Liver (tissue), 3 donors: ENCODE measurements at regions not wholly inside any gene's neighbourhood (a gene's known extent, or its start where the extent isn't known, plus 50 kb on each side); places are given as distances from the start of the nearest gene placed in this dataset.

Source experiments
- ATF3 ChIP-seq: IDR thresholded peaks from 2 replicates; pipeline ENCODE4 v1.6.1; 2016; ENCODE audit warnings: antibody characterized with exemption
- CTCF ChIP-seq: fragments of 150-350 bp; IDR thresholded peaks from 2 replicates; pipeline ENCODE4 v1.5.1; 2017; ENCODE audit warnings: improper control_type of control experiment, low read depth, low read length; ENCODE audit not compliant: missing input control
- HNF4G ChIP-seq: IDR thresholded peaks from 2 replicates; pipeline ENCODE4 v1.6.1; 2016; ENCODE audit warnings: antibody characterized with exemption
- JUND ChIP-seq, 2 donors: IDR thresholded peaks; 2 replicates each; pipeline ENCODE4 v1.6.1; 2016; ENCODE audit warnings: antibody characterized with exemption in 2 of 2
- RAD21 ChIP-seq, 2 donors: IDR thresholded peaks; 2 replicates each; pipeline ENCODE4 v1.6.1; 2016; ENCODE audit warnings: antibody characterized with exemption in 2 of 2, mild to moderate bottlenecking in 2 of 2
- TAF1 ChIP-seq: conservative IDR thresholded peaks from 2 replicates; pipeline ENCODE4 v1.6.1; 2016; ENCODE audit warnings: antibody characterized with exemption, mild to moderate bottlenecking
- YY1 ChIP-seq: IDR thresholded peaks from 2 replicates; pipeline ENCODE4 v1.6.1; 2016; ENCODE audit warnings: antibody characterized with exemption, mild to moderate bottlenecking
- TF ChIP-seq, protein P1 (sequence below): IDR thresholded peaks from 2 replicates; pipeline ENCODE4 v1.6.1; 2016; ENCODE audit warnings: antibody characterized with exemption
- TF ChIP-seq, protein P2 (sequence below): IDR thresholded peaks from 2 replicates; pipeline ENCODE4 v1.6.1; 2016; ENCODE audit warnings: antibody characterized with exemption
- TF ChIP-seq, protein P3 (sequence below): IDR thresholded peaks from 2 replicates; pipeline ENCODE4 v1.6.1; 2016; ENCODE audit warnings: antibody characterized with exemption, mild to moderate bottlenecking
- donor health status: healthy.
- donor health status: healthy.

GRCh38 chr15:93496888-93497287, 407.9 kb upstream of the RGMA start:
- TF ChIP-seq, protein P1, sequence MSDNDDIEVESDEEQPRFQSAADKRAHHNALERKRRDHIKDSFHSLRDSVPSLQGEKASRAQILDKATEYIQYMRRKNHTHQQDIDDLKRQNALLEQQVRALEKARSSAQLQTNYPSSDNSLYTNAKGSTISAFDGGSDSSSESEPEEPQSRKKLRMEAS: no peak
- TF ChIP-seq HNF4G (no peak), CTCF (no peak), RAD21 (IDR thresholded peaks at IDR 0.05) (no peak), TAF1 (no peak), JUND (IDR thresholded peaks at IDR 0.05) (no peak), YY1 (no peak), ATF3 (no peak)
- TF ChIP-seq, protein P2, sequence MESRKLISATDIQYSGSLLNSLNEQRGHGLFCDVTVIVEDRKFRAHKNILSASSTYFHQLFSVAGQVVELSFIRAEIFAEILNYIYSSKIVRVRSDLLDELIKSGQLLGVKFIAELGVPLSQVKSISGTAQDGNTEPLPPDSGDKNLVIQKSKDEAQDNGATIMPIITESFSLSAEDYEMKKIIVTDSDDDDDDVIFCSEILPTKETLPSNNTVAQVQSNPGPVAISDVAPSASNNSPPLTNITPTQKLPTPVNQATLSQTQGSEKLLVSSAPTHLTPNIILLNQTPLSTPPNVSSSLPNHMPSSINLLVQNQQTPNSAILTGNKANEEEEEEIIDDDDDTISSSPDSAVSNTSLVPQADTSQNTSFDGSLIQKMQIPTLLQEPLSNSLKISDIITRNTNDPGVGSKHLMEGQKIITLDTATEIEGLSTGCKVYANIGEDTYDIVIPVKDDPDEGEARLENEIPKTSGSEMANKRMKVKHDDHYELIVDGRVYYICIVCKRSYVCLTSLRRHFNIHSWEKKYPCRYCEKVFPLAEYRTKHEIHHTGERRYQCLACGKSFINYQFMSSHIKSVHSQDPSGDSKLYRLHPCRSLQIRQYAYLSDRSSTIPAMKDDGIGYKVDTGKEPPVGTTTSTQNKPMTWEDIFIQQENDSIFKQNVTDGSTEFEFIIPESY: no peak
- TF ChIP-seq, protein P3, sequence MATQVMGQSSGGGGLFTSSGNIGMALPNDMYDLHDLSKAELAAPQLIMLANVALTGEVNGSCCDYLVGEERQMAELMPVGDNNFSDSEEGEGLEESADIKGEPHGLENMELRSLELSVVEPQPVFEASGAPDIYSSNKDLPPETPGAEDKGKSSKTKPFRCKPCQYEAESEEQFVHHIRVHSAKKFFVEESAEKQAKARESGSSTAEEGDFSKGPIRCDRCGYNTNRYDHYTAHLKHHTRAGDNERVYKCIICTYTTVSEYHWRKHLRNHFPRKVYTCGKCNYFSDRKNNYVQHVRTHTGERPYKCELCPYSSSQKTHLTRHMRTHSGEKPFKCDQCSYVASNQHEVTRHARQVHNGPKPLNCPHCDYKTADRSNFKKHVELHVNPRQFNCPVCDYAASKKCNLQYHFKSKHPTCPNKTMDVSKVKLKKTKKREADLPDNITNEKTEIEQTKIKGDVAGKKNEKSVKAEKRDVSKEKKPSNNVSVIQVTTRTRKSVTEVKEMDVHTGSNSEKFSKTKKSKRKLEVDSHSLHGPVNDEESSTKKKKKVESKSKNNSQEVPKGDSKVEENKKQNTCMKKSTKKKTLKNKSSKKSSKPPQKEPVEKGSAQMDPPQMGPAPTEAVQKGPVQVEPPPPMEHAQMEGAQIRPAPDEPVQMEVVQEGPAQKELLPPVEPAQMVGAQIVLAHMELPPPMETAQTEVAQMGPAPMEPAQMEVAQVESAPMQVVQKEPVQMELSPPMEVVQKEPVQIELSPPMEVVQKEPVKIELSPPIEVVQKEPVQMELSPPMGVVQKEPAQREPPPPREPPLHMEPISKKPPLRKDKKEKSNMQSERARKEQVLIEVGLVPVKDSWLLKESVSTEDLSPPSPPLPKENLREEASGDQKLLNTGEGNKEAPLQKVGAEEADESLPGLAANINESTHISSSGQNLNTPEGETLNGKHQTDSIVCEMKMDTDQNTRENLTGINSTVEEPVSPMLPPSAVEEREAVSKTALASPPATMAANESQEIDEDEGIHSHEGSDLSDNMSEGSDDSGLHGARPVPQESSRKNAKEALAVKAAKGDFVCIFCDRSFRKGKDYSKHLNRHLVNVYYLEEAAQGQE: no peak
